ENCODE measurements at regions not wholly inside any gene's neighbourhood (a gene's known extent, or its start where the extent isn't known, plus 50 kb on each side); places are given as distances from the start of the nearest gene placed in this dataset.

DNA sequence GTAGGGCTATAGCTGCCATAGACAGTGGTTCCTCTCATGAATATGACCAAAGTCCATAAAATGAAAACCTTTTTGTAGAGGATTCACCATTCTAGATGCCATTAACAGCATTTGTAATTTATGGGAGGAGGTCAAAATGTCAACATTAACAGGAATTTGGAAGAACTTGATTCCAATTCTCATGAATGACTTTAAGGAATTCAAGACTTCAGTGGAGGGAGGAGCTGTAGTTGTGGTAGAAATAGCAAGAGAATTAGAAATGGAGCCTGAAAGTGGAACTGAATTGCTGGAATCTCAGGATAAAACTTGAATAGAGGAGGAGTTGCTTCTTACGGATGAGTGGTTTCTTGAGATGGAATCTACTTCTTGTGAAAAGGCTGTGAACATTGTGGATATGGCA lies 65.4 kb upstream of the ESRRG start:
- no peak for ATAC-seq
- TF ChIP-seq, protein P1, sequence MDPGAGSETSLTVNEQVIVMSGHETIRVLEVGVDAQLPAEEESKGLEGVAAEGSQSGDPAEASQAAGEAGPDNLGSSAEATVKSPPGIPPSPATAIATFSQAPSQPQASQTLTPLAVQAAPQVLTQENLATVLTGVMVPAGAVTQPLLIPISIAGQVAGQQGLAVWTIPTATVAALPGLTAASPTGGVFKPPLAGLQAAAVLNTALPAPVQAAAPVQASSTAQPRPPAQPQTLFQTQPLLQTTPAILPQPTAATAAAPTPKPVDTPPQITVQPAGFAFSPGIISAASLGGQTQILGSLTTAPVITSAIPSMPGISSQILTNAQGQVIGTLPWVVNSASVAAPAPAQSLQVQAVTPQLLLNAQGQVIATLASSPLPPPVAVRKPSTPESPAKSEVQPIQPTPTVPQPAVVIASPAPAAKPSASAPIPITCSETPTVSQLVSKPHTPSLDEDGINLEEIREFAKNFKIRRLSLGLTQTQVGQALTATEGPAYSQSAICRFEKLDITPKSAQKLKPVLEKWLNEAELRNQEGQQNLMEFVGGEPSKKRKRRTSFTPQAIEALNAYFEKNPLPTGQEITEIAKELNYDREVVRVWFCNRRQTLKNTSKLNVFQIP (CRISPR knock-in tag; IDR thresholded peaks at IDR 0.05; ENCODE audit: borderline replicate concordance, low read depth) = no peak
- TF ChIP-seq, protein P2, sequence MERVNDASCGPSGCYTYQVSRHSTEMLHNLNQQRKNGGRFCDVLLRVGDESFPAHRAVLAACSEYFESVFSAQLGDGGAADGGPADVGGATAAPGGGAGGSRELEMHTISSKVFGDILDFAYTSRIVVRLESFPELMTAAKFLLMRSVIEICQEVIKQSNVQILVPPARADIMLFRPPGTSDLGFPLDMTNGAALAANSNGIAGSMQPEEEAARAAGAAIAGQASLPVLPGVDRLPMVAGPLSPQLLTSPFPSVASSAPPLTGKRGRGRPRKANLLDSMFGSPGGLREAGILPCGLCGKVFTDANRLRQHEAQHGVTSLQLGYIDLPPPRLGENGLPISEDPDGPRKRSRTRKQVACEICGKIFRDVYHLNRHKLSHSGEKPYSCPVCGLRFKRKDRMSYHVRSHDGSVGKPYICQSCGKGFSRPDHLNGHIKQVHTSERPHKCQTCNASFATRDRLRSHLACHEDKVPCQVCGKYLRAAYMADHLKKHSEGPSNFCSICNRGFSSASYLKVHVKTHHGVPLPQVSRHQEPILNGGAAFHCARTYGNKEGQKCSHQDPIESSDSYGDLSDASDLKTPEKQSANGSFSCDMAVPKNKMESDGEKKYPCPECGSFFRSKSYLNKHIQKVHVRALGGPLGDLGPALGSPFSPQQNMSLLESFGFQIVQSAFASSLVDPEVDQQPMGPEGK (CRISPR knock-in tag; IDR thresholded peaks at IDR 0.05; ENCODE audit: borderline replicate concordance) = no peak
- TF ChIP-seq TCF4 (CRISPR knock-in tag; IDR thresholded peaks at IDR 0.05; ENCODE audit: borderline replicate concordance) (no peak), CSDC2 (CRISPR knock-in tag; IDR thresholded peaks at IDR 0.05) (no peak)

DNA sequence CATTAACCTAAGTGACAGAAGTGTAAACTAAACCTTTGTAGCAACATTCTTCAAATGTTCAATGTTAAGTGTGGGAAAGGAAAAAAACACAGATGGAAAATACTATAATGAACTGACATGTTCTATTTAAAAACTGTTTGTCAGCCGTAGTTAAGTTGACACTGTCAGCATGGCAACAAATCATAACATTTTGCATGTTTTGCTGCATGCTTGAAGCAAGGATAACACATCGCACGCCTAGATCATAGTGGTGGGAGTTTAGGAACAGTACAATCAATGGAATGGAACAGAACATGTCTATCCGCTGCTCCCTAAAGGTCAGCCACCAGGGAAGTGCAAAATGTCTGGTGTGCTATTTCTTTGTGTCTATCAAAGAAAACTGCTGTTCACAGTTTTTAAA lies 62.5 kb upstream of the ESRRG start:
- no peak; the same call in 2 of the 3 replicates for ATAC-seq
- no peak for TF ChIP-seq OSR1 (CRISPR knock-in tag; IDR thresholded peaks at IDR 0.05)
- TF ChIP-seq, protein P2 (CRISPR knock-in tag; IDR thresholded peaks at IDR 0.05; ENCODE audit: borderline replicate concordance) = no peak
- no peak for TF ChIP-seq ZNF8 (CRISPR knock-in tag; IDR thresholded peaks at IDR 0.05)
- no peak for TF ChIP-seq ESRRG (CRISPR knock-in tag; IDR thresholded peaks at IDR 0.05)
- TF ChIP-seq, protein P1 (CRISPR knock-in tag; IDR thresholded peaks at IDR 0.05; ENCODE audit: borderline replicate concordance, low read depth) = no peak
- no peak for TF ChIP-seq RARB (CRISPR knock-in tag; IDR thresholded peaks at IDR 0.05)
- TF ChIP-seq GLIS3 (CRISPR knock-in tag; IDR thresholded peaks at IDR 0.05) = no peak
- TF ChIP-seq, protein P3, sequence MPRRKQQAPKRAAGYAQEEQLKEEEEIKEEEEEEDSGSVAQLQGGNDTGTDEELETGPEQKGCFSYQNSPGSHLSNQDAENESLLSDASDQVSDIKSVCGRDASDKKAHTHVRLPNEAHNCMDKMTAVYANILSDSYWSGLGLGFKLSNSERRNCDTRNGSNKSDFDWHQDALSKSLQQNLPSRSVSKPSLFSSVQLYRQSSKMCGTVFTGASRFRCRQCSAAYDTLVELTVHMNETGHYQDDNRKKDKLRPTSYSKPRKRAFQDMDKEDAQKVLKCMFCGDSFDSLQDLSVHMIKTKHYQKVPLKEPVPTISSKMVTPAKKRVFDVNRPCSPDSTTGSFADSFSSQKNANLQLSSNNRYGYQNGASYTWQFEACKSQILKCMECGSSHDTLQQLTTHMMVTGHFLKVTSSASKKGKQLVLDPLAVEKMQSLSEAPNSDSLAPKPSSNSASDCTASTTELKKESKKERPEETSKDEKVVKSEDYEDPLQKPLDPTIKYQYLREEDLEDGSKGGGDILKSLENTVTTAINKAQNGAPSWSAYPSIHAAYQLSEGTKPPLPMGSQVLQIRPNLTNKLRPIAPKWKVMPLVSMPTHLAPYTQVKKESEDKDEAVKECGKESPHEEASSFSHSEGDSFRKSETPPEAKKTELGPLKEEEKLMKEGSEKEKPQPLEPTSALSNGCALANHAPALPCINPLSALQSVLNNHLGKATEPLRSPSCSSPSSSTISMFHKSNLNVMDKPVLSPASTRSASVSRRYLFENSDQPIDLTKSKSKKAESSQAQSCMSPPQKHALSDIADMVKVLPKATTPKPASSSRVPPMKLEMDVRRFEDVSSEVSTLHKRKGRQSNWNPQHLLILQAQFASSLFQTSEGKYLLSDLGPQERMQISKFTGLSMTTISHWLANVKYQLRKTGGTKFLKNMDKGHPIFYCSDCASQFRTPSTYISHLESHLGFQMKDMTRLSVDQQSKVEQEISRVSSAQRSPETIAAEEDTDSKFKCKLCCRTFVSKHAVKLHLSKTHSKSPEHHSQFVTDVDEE (CRISPR knock-in tag; IDR thresholded peaks at IDR 0.05) = no peak
- TF ChIP-seq ZFP30 (CRISPR knock-in tag; IDR thresholded peaks at IDR 0.05) = no peak
- TF ChIP-seq, protein P4, sequence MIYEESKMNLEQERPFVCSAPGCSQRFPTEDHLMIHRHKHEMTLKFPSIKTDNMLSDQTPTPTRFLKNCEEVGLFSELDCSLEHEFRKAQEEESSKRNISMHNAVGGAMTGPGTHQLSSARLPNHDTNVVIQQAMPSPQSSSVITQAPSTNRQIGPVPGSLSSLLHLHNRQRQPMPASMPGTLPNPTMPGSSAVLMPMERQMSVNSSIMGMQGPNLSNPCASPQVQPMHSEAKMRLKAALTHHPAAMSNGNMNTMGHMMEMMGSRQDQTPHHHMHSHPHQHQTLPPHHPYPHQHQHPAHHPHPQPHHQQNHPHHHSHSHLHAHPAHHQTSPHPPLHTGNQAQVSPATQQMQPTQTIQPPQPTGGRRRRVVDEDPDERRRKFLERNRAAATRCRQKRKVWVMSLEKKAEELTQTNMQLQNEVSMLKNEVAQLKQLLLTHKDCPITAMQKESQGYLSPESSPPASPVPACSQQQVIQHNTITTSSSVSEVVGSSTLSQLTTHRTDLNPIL (CRISPR knock-in tag; IDR thresholded peaks at IDR 0.05; ENCODE audit: low read depth) = no peak
- no peak for TF ChIP-seq ISL1 (CRISPR knock-in tag; IDR thresholded peaks at IDR 0.05)
- TF ChIP-seq CSDC2 (CRISPR knock-in tag; IDR thresholded peaks at IDR 0.05) = no peak
- no peak for TF ChIP-seq BACH2 (CRISPR knock-in tag; IDR thresholded peaks at IDR 0.05; ENCODE audit: borderline replicate concordance)
- no peak for TF ChIP-seq ARNTL (CRISPR knock-in tag; IDR thresholded peaks at IDR 0.05; ENCODE audit: borderline replicate concordance, low read depth)
- TF ChIP-seq TCF4 (CRISPR knock-in tag; IDR thresholded peaks at IDR 0.05; ENCODE audit: borderline replicate concordance) = no peak
- TF ChIP-seq ZNF70 (CRISPR knock-in tag; IDR thresholded peaks at IDR 0.05) = no peak
- TF ChIP-seq ZC3H10 (CRISPR knock-in tag; IDR thresholded peaks at IDR 0.05) = no peak
- TF ChIP-seq ZFP3 (CRISPR knock-in tag; IDR thresholded peaks at IDR 0.05) = no peak

DNA sequence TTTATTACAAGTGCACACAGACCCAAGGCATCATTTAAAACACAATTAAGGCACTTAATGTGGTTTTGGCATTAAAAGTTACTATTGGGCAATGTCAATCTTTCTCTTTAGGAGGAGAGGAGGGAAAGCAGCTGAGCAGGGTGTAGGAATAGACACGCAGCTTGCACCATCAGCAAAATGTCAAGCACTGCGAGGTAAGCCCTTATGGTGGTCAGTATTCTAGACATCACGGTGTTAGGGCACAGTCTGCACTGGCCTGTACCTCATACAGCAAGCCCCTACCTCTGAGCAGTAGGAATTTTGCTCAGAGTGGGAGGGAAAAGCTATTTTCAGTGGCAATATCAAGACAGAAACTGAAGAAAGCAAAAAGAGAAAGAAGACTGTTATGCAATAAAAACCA lies 62.0 kb upstream of the ESRRG start:
- ATAC-seq = no peak
- TF ChIP-seq ZFP30 (CRISPR knock-in tag; IDR thresholded peaks at IDR 0.05) (no peak), PPARA (CRISPR knock-in tag; IDR thresholded peaks at IDR 0.05; ENCODE audit: borderline replicate concordance) (no peak), ZFP3 (CRISPR knock-in tag; IDR thresholded peaks at IDR 0.05) (no peak), TOX (CRISPR knock-in tag; IDR thresholded peaks at IDR 0.05; ENCODE audit: borderline replicate concordance) (no peak), SNAI2 (CRISPR knock-in tag; IDR thresholded peaks at IDR 0.05) (no peak), ESRRG (CRISPR knock-in tag; IDR thresholded peaks at IDR 0.05) (no peak), ISL1 (CRISPR knock-in tag; IDR thresholded peaks at IDR 0.05) (no peak), ZNF565 (CRISPR knock-in tag; conservative IDR thresholded peaks at IDR 0.05; ENCODE audit: low read depth) (no peak), RARB (CRISPR knock-in tag; IDR thresholded peaks at IDR 0.05) (no peak), ARNTL (CRISPR knock-in tag; IDR thresholded peaks at IDR 0.05; ENCODE audit: borderline replicate concordance, low read depth) (no peak)
- TF ChIP-seq, protein P3 (CRISPR knock-in tag; IDR thresholded peaks at IDR 0.05) = no peak

All from SK-N-SH treated with all-trans-retinoic acid at 6 μM for 48 hours (cell line).